HepG2 (cell line): ENCODE measurements at regions not wholly inside any gene's neighbourhood (a gene's known extent, or its start where the extent isn't known, plus 50 kb on each side); places are given as distances from the start of the nearest gene placed in this dataset.

Experiments used
- ATAC-seq: fragments of 200-7000 bp; cut with Tn5 transposase; 3 replicates; pipeline ENCODE4 v1.9.1; 2020; ENCODE audit warnings: mild to moderate bottlenecking, moderate library complexity
- BruUV-seq: library from RNA; stranded (reverse); fragments of 400-500 nt; replicated peaks from 2 replicates; lab custom pipeline; 2021; lab: Mats Ljungman, UMichigan
- CTCF ChIA-PET: fragments of 300-600 bp; formaldehyde crosslinking; extraction: SDS; loops from one replicate; lab custom pipeline; 2021; ENCODE audit warnings: low total read pairs, inconsistent platforms, low intra/inter-chr PET ratio; lab: Yijun Ruan, JAX
- POLR2A ChIA-PET: fragments of 350-600 bp; sonication (Branson Sonifier 250); formaldehyde crosslinking; loops from one replicate; lab custom pipeline; 2020; ENCODE audit warnings: antibody characterized with exemption, inconsistent platforms; lab: Yijun Ruan, JAX
- DNase-seq: peaks from one replicate; pipeline ENCODE4 v3.0.0-alpha.2; 2015; ENCODE audit warnings: low spot score
- FAIRE-seq: peaks from 3 replicates; lab custom pipeline; 2011; peaks lifted over from hg19 to GRCh38; lab: Jason Lieb, UNC
- H2AFZ ChIP-seq: one replicate; pipeline ENCODE4 v1.6.1; 2011; ENCODE audit warnings: low read length, inconsistent platforms
- H3K27ac ChIP-seq: fragments of 300-600 bp; 3 replicates; pipeline ENCODE4 v1.8.0; 2011; ENCODE audit warnings: mixed run types, mild to moderate bottlenecking, mixed read lengths, low read length, inconsistent platforms; ENCODE audit not compliant: insufficient read depth; ENCODE audit errors: extremely low read length
- H3K27me3 ChIP-seq, 2 experiments: fragments of 200-600 bp in 1 of 2; 2 replicates in 1 of 2; 3 replicates in 1 of 2; pipeline versions ENCODE4 v1.6.0 to v1.8.0; 2011; ENCODE audit warnings: low read length in 2 of 2, mild to moderate bottlenecking in 2 of 2, moderate library complexity in 2 of 2, inconsistent platforms in 1 of 2; ENCODE audit not compliant: insufficient read depth in 2 of 2, control insufficient read depth in 1 of 2
- H3K36me3 ChIP-seq, 2 experiments: fragments of 200-600 bp in 1 of 2; replicated peaks in 1 of 2; 2 replicates in 1 of 2; 3 replicates in 1 of 2; pipeline versions ENCODE4 v1.5.1 to v1.8.0; 2011; ENCODE audit warnings: low read length in 2 of 2, inconsistent platforms in 1 of 2; ENCODE audit not compliant: insufficient read depth in 2 of 2, control insufficient read depth in 1 of 2
- H3K4me1 ChIP-seq: 2 replicates; pipeline ENCODE4 v1.5.1; 2012; ENCODE audit warnings: low read length, inconsistent platforms; ENCODE audit not compliant: insufficient read depth
- H3K4me2 ChIP-seq: 2 replicates; pipeline ENCODE4 v1.6.0; 2011; ENCODE audit warnings: low read depth, low read length, inconsistent platforms
- H3K4me3 ChIP-seq, 3 experiments: fragments of 200-600 bp in 1 of 3; sonication (generic), shearing (Covaris generic) in 1 of 3; replicated peaks in 1 of 3; 2 replicates each; pipeline ENCODE4 v1.5.1; 2011 to 2016; ENCODE audit warnings: low read length in 3 of 3, inconsistent platforms in 2 of 3, low read depth in 2 of 3, mild to moderate bottlenecking in 2 of 3, control low read depth in 1 of 3, mixed read lengths in 1 of 3; ENCODE audit not compliant: insufficient read depth in 1 of 3
- H3K79me2 ChIP-seq: one replicate; pipeline ENCODE4 v1.6.1; 2011; ENCODE audit warnings: low read length, inconsistent platforms; ENCODE audit not compliant: insufficient read depth
- H3K9ac ChIP-seq: 2 replicates; pipeline ENCODE4 v1.6.0; 2011; ENCODE audit warnings: mild to moderate bottlenecking, low read depth, low read length, inconsistent platforms; ENCODE audit not compliant: insufficient read depth
- H3K9me3 ChIP-seq: 2 replicates; pipeline ENCODE4 v1.5.1; 2012; ENCODE audit warnings: mild to moderate bottlenecking, low read length
- H4K20me1 ChIP-seq: 2 replicates; pipeline ENCODE4 v1.6.0; 2011; ENCODE audit warnings: inconsistent platforms, mild to moderate bottlenecking, low read length, moderate library complexity; ENCODE audit not compliant: insufficient read depth
- CBFB ChIP-seq: sonication (generic); formaldehyde crosslinking; IDR thresholded peaks from 2 replicates; pipeline ENCODE4 v1.4.0; 2020; ENCODE audit warnings: missing genetic modification reagents
- DMAP1 ChIP-seq: IDR thresholded peaks from 2 replicates; pipeline ENCODE4 v1.6.1; 2016
- EED ChIP-seq: sonication (generic); formaldehyde crosslinking; IDR thresholded peaks from 2 replicates; pipeline ENCODE4 v1.5.0; 2020; ENCODE audit warnings: mild to moderate bottlenecking, missing genetic modification reagents
- GATA4 ChIP-seq: sonication (generic); IDR thresholded peaks from 2 replicates; pipeline ENCODE4 v1.6.1; 2016; ENCODE audit warnings: antibody characterized with exemption, low read depth, borderline replicate concordance
- MXD1 ChIP-seq: sonication (generic); formaldehyde crosslinking; IDR thresholded peaks from 2 replicates; pipeline ENCODE4 v1.4.0; 2020; ENCODE audit warnings: mild to moderate bottlenecking, missing genetic modification reagents
- THAP8 ChIP-seq: sonication (generic); formaldehyde crosslinking; IDR thresholded peaks from 2 replicates; pipeline ENCODE4 v1.5.1; 2020; ENCODE audit warnings: missing genetic modification reagents, mild to moderate bottlenecking, borderline replicate concordance
- TIGD3 ChIP-seq: sonication (generic); formaldehyde crosslinking; IDR thresholded peaks from 2 replicates; pipeline ENCODE4 v1.5.1; 2020; ENCODE audit warnings: mild to moderate bottlenecking, missing genetic modification reagents, borderline replicate concordance
- ZBTB21 ChIP-seq: sonication (generic); formaldehyde crosslinking; IDR thresholded peaks from 2 replicates; pipeline ENCODE4 v1.4.0; 2020; ENCODE audit warnings: missing genetic modification reagents
- ZBTB38 ChIP-seq: sonication (generic); formaldehyde crosslinking; IDR thresholded peaks from 2 replicates; pipeline ENCODE4 v1.5.1; 2020; ENCODE audit warnings: mild to moderate bottlenecking, missing genetic modification reagents
- ZBTB42 ChIP-seq: sonication (generic); formaldehyde crosslinking; IDR thresholded peaks from 2 replicates; pipeline ENCODE4 v1.5.0; 2020; ENCODE audit warnings: mild to moderate bottlenecking, missing genetic modification reagents
- ZC3H4 ChIP-seq: sonication (generic); formaldehyde crosslinking; IDR thresholded peaks from 2 replicates; pipeline ENCODE4 v1.4.0; 2020; ENCODE audit warnings: missing genetic modification reagents, borderline replicate concordance
- ZNF329 ChIP-seq: sonication (generic); formaldehyde crosslinking; IDR thresholded peaks from 2 replicates; pipeline ENCODE4 v1.9.0; 2021; ENCODE audit warnings: low read depth, mild to moderate bottlenecking, missing genetic modification reagents
- ZNF354B ChIP-seq: sonication (generic); formaldehyde crosslinking; IDR thresholded peaks from 2 replicates; pipeline ENCODE4 v1.8.0; 2022; ENCODE audit warnings: mild to moderate bottlenecking, missing genetic modification reagents
- ZNF546 ChIP-seq: sonication (generic); formaldehyde crosslinking; conservative IDR thresholded peaks from 2 replicates; pipeline ENCODE4 v1.8.1; 2023; ENCODE audit warnings: mild to moderate bottlenecking, missing genetic modification reagents
- ZNF597 ChIP-seq: sonication (generic); formaldehyde crosslinking; IDR thresholded peaks from 2 replicates; pipeline ENCODE4 v1.5.0; 2020; ENCODE audit warnings: missing genetic modification reagents
- ZNF670 ChIP-seq: sonication (generic); formaldehyde crosslinking; IDR thresholded peaks from 2 replicates; pipeline ENCODE4 v1.8.0; 2022; ENCODE audit warnings: mild to moderate bottlenecking, missing genetic modification reagents, borderline replicate concordance
- ZNF75D ChIP-seq: sonication (generic); formaldehyde crosslinking; IDR thresholded peaks from 2 replicates; pipeline ENCODE4 v1.8.1; 2023; ENCODE audit warnings: missing genetic modification reagents, mild to moderate bottlenecking, borderline replicate concordance
- ZNF770 ChIP-seq: sonication (generic); formaldehyde crosslinking; IDR thresholded peaks from 2 replicates; pipeline ENCODE4 v1.5.0; 2020; ENCODE audit warnings: mild to moderate bottlenecking, missing genetic modification reagents
- WGBS: methylation state at CpG from one replicate; pipeline ENCODE4 v1.1.6; 2017; ENCODE audit warnings: low lambda C conversion rate; 5-methylcytosine and 5-hydroxymethylcytosine counted together
- in situ Hi-C: cut with HindIII; loops from 2 replicates; pipeline ENCODE4 v1.10.0; 2017; ENCODE audit warnings: low pct_unique_long_range_greater_than_20kb; ENCODE audit not compliant: extremely low pct_ligation_motif_present
- intact Hi-C: fragments of 100-400 bp; cut with micrococcal nuclease; formaldehyde crosslinking; loops from one replicate; pipeline ENCODE4 v1.10.0; 2022; ENCODE audit not compliant: unreplicated experiment

GRCh38 chr7:82674268-82674667 lies 230.7 kb upstream of the CACNA2D1 start:
- Histone ChIP-seq H3K27me3 (no peaks in the 10 kb centered on the region), H2AFZ (no peak overlapping the region), H3K4me3 (no peak overlapping the region), H3K9me3 (no peaks in the 10 kb centered on the region), H3K4me2 (no peak overlapping the region), H3K27ac (no peak overlapping the region), H3K79me2 (no peaks in the 10 kb centered on the region), H4K20me1 (no peaks in the 10 kb centered on the region), H3K9ac (no peak overlapping the region), H3K36me3 (no peaks in the 10 kb centered on the region), H3K4me1 (no peaks in the 10 kb centered on the region)
- ChIA-PET POLR2A (no interaction called here), CTCF (no interaction called here)
- DNase-seq, result no peak
- TF ChIP-seq ZNF670 (CRISPR knock-in tag) (no peak), ZC3H4 (CRISPR knock-in tag) (no peak), GATA4 (no peak), ZNF329 (CRISPR knock-in tag) (no peak), DMAP1 (no peak), ZNF75D (no peak), ZNF546 (CRISPR knock-in tag) (no peak), CBFB (CRISPR knock-in tag) (no peak), TIGD3 (CRISPR knock-in tag) (no peak), ZNF354B (no peak), ZBTB21 (CRISPR knock-in tag) (no peak), THAP8 (CRISPR knock-in tag) (no peak), ZBTB38 (CRISPR knock-in tag) (no peak), ZBTB42 (CRISPR knock-in tag) (no peak), EED (CRISPR knock-in tag) (no peak), MXD1 (CRISPR knock-in tag) (no peak), ZNF597 (CRISPR knock-in tag) (no peak), ZNF770 (CRISPR knock-in tag) (no peak)
- in situ Hi-C loops, result no loop called here
- WGBS, result 0% methylated on average over 1 of the region's 1 CpG
- no peak for FAIRE-seq
- intact Hi-C loops, result no loop called here
- no TSS peak for BruUV-seq
- ATAC-seq, result no peak
